H1 (cell line): ENCODE measurements at regions not wholly inside any gene's neighbourhood (a gene's known extent, or its start where the extent isn't known, plus 50 kb on each side); places are given as distances from the start of the nearest gene placed in this dataset.

Experiments
- CBX5 ChIP-seq: fragments of 300-800, 300-1000 bp; sonication (generic); IDR thresholded peaks from 2 replicates; pipeline ENCODE4 v1.7.1; 2016; ENCODE audit warnings: antibody characterized with exemption, low read length, low read depth
- CREB1 ChIP-seq: IDR thresholded peaks from 2 replicates; pipeline ENCODE4 v1.6.1; 2012; ENCODE audit warnings: inconsistent platforms
- EP300 ChIP-seq, 2 experiments: IDR thresholded peaks; 1 replicate in 1 of 2; 2 replicates in 1 of 2; pipeline ENCODE4 v1.6.1; 2011 to 2012; ENCODE audit warnings: low read depth in 2 of 2, low read length in 2 of 2, mild to moderate bottlenecking in 2 of 2, borderline replicate concordance in 1 of 2, inconsistent platforms in 1 of 2, moderate library complexity in 1 of 2
- EZH2 ChIP-seq: fragments of 200-600 bp; sonication (generic); IDR thresholded peaks from 2 replicates; pipeline ENCODE4 v1.7.1; 2012; ENCODE audit warnings: low read depth, mild to moderate bottlenecking, moderate library complexity, low read length, inconsistent platforms; ENCODE audit not compliant: severe bottlenecking
- GABPA ChIP-seq: IDR thresholded peaks from 2 replicates; pipeline ENCODE4 v1.6.1; 2011; ENCODE audit warnings: mild to moderate bottlenecking, low read length, moderate library complexity, borderline replicate concordance; ENCODE audit not compliant: insufficient read depth
- GTF2F1 ChIP-seq: IDR thresholded peaks from 2 replicates; pipeline ENCODE4 v1.6.1; 2012; ENCODE audit warnings: low read depth, low read length, improper control_type of control experiment, borderline replicate concordance
- POLR2AphosphoS5 ChIP-seq: IDR thresholded peaks from 2 replicates; pipeline ENCODE4 v1.6.1; 2011; ENCODE audit warnings: low read depth, low read length
- RFX5 ChIP-seq: IDR thresholded peaks from 2 replicates; pipeline ENCODE4 v1.6.1; 2011; ENCODE audit warnings: low read depth, low read length, improper control_type of control experiment, borderline replicate concordance
- TF ChIP-seq, protein P1 (sequence below), 3 experiments: IDR thresholded peaks; 1 replicate in 2 of 3; 2 replicates in 1 of 3; pipeline versions ENCODE4 v1.5.1 to v1.6.1; 2011; ENCODE audit warnings: low read length in 3 of 3, mild to moderate bottlenecking in 3 of 3, inconsistent platforms in 2 of 3, low read depth in 1 of 3, moderate library complexity in 1 of 3; ENCODE audit not compliant: insufficient read depth in 1 of 3; ENCODE audit errors: control extremely low read depth in 1 of 3

DNA sequence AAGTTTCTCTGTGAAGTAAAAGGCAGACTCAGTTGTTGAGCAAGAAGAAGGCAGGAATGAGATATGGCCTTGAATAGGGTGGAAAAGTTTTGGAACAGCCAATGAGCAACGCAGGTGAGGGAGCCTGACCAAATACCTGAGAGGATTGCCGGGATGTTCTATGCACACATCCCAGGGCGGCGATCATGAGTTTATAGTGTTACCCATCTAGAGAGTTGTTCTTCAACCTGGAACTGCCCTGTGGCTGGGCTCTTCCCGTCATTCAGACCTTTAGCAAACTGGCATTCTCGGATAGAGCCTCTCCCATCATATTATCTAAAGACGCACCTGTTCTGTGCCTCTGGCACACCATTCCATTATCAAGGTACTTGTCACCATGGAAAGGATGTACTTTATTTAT lies 103.0 kb upstream of the KIF5B start:
- TF ChIP-seq GABPA = no peak
- TF ChIP-seq GTF2F1 = no peak
- no peak for TF ChIP-seq RFX5
- TF ChIP-seq, protein P1, sequence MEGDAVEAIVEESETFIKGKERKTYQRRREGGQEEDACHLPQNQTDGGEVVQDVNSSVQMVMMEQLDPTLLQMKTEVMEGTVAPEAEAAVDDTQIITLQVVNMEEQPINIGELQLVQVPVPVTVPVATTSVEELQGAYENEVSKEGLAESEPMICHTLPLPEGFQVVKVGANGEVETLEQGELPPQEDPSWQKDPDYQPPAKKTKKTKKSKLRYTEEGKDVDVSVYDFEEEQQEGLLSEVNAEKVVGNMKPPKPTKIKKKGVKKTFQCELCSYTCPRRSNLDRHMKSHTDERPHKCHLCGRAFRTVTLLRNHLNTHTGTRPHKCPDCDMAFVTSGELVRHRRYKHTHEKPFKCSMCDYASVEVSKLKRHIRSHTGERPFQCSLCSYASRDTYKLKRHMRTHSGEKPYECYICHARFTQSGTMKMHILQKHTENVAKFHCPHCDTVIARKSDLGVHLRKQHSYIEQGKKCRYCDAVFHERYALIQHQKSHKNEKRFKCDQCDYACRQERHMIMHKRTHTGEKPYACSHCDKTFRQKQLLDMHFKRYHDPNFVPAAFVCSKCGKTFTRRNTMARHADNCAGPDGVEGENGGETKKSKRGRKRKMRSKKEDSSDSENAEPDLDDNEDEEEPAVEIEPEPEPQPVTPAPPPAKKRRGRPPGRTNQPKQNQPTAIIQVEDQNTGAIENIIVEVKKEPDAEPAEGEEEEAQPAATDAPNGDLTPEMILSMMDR (IDR thresholded peaks at IDR 0.05; ENCODE audit: control extremely low read depth in 1 of 3, insufficient read depth in 1 of 3, low read depth in 1 of 3, low read length in 3 of 3) = no peak
- no peak for TF ChIP-seq CBX5
- no peak for TF ChIP-seq EZH2
- no peak for TF ChIP-seq EP300 (IDR thresholded peaks at IDR 0.05; ENCODE audit: borderline replicate concordance in 1 of 2, low read depth in 2 of 2, low read length in 2 of 2)
- no peak for TF ChIP-seq CREB1
- no peak for TF ChIP-seq POLR2AphosphoS5
